Keratinocyte (primary cell): ENCODE measurements at regions not wholly inside any gene's neighbourhood (a gene's known extent, or its start where the extent isn't known, plus 50 kb on each side); places are given as distances from the start of the nearest gene placed in this dataset.

Source experiments
- DNase-seq: peaks from one replicate; pipeline ENCODE4 v3.0.0-alpha.2; 2011; ENCODE audit warnings: low read depth, missing footprints, low spot score
- FAIRE-seq: peaks from 2 replicates; lab custom pipeline; 2011; peaks lifted over from hg19 to GRCh38; lab: Jason Lieb, UNC
- H2AFZ ChIP-seq: 2 replicates; pipeline ENCODE4 v1.6.0; 2012; ENCODE audit warnings: low read length, control low read depth, inconsistent platforms; ENCODE audit not compliant: control insufficient read depth
- H3K27ac ChIP-seq: 2 replicates; pipeline ENCODE4 v1.5.1; 2011; ENCODE audit warnings: low read length; ENCODE audit not compliant: control insufficient read depth, insufficient read depth
- H3K27me3 ChIP-seq: 3 replicates; pipeline ENCODE4 v1.6.0; 2011; ENCODE audit warnings: low read length; ENCODE audit not compliant: control insufficient read depth, insufficient read depth; ENCODE audit errors: extremely low read depth
- H3K36me3 ChIP-seq, 2 experiments: 2 replicates in 1 of 2; 3 replicates in 1 of 2; pipeline ENCODE4 v1.5.1; 2011; ENCODE audit warnings: low read length in 2 of 2, mild to moderate bottlenecking in 1 of 2; ENCODE audit not compliant: control insufficient read depth in 2 of 2, insufficient read depth in 2 of 2; ENCODE audit errors: extremely low read depth in 1 of 2
- H3K4me1 ChIP-seq: 3 replicates; pipeline ENCODE4 v1.5.1; 2011; ENCODE audit warnings: low read length; ENCODE audit not compliant: control insufficient read depth, insufficient read depth; ENCODE audit errors: extremely low read depth
- H3K4me2 ChIP-seq: 3 replicates; pipeline ENCODE4 v1.6.0; 2011; ENCODE audit warnings: low read depth, low read length; ENCODE audit not compliant: control insufficient read depth, insufficient read depth; ENCODE audit errors: extremely low read depth
- H3K4me3 ChIP-seq, 3 experiments: fragments of 200-600 bp in 1 of 3; sonication (generic) in 1 of 3; 2 replicates in 2 of 3; 3 replicates in 1 of 3; pipeline ENCODE4 v1.5.1; 2011 to 2016; ENCODE audit warnings: low read length in 3 of 3, mild to moderate bottlenecking in 3 of 3, control low read depth in 2 of 3, inconsistent platforms in 1 of 3, low read depth in 1 of 3, mixed read lengths in 1 of 3, mixed run types in 1 of 3, moderate library complexity in 1 of 3; ENCODE audit not compliant: control insufficient read depth in 2 of 3, insufficient read depth in 2 of 3; ENCODE audit errors: extremely low read depth in 1 of 3
- H3K79me2 ChIP-seq: 2 replicates; pipeline ENCODE4 v1.6.0; 2012; ENCODE audit warnings: low read length; ENCODE audit not compliant: control insufficient read depth, insufficient read depth
- H3K9ac ChIP-seq: 3 replicates; pipeline ENCODE4 v1.6.0; 2011; ENCODE audit warnings: low read length; ENCODE audit not compliant: control insufficient read depth, insufficient read depth; ENCODE audit errors: extremely low read depth
- H3K9me1 ChIP-seq: 3 replicates; pipeline ENCODE4 v1.6.0; 2011; ENCODE audit warnings: low read length; ENCODE audit not compliant: control insufficient read depth, insufficient read depth; ENCODE audit errors: extremely low read depth
- H3K9me3 ChIP-seq: 2 replicates; pipeline ENCODE4 v1.5.1; 2012; ENCODE audit warnings: low read depth, low read length; ENCODE audit not compliant: control insufficient read depth
- H4K20me1 ChIP-seq: 3 replicates; pipeline ENCODE4 v1.6.0; 2011; ENCODE audit warnings: low read length; ENCODE audit not compliant: control insufficient read depth, insufficient read depth; ENCODE audit errors: extremely low read depth
- CTCF ChIP-seq, 3 experiments: IDR thresholded peaks in 1 of 3; conservative IDR thresholded peaks in 1 of 3; optimal IDR thresholded peaks in 1 of 3; 2 replicates in 2 of 3; 3 replicates in 1 of 3; pipeline versions ENCODE3 to v1.5.1; 2011; ENCODE audit warnings: low read length in 3 of 3, mild to moderate bottlenecking in 3 of 3, moderate library complexity in 2 of 3, control low read depth in 1 of 3, inconsistent platforms in 1 of 3; ENCODE audit not compliant: insufficient read depth in 2 of 3; ENCODE audit errors: extremely low read depth in 1 of 3
- EZH2 ChIP-seq: IDR thresholded peaks from one replicate; pipeline ENCODE4 v1.6.1; 2012; ENCODE audit warnings: inconsistent platforms, mild to moderate bottlenecking, low read length, moderate library complexity
- dilution Hi-C: fragments of 300-500 bp; cut with MboI; formaldehyde crosslinking; loops from one replicate; pipeline ENCODE4 v1.7.0; 2020; ENCODE audit warnings: low sequenced_read_pairs; ENCODE audit not compliant: extremely low pct_ligation_motif_present

GRCh38 chr9:86488794-86489193 is 134.6 kb upstream of the TUT7 start:
- Histone ChIP-seq H3K4me2 (no peak overlapping the region), H3K9ac (no peak overlapping the region), H3K4me3 (no peak overlapping the region), H3K27me3 (no peaks in the 10 kb centered on the region), H3K36me3 (no peaks in the 10 kb centered on the region), H4K20me1 (no peaks in the 10 kb centered on the region), H3K79me2 (no peaks in the 10 kb centered on the region), H3K9me1 (no peaks in the 10 kb centered on the region), H3K4me1 (peaks cover 4% of the 10 kb centered on the region), H2AFZ (no peak overlapping the region), H3K27ac (no peak overlapping the region), H3K9me3 (no peaks in the 10 kb centered on the region)
- DNase-seq (no peak), FAIRE-seq (no peak)
- no peak for TF ChIP-seq EZH2
- TF ChIP-seq CTCF (optimal IDR thresholded peaks at IDR 0.05 in 1 of 3, IDR thresholded peaks at IDR 0.05 in 1 of 3, conservative IDR thresholded peaks at IDR 0.05 in 1 of 3; ENCODE audit: extremely low read depth in 1 of 3, insufficient read depth in 2 of 3, low read length in 3 of 3) = no peak
- dilution Hi-C loops = no loop called here

- H2AFZ ChIP-seq = no peak overlapping the region
- TF ChIP-seq CTCF (optimal IDR thresholded peaks at IDR 0.05 in 1 of 3, IDR thresholded peaks at IDR 0.05 in 1 of 3, conservative IDR thresholded peaks at IDR 0.05 in 1 of 3; ENCODE audit: extremely low read depth in 1 of 3, insufficient read depth in 2 of 3, low read length in 3 of 3) = no peak
- TF ChIP-seq EZH2 = no peak
- no peaks in the 10 kb centered on the region for H4K20me1 ChIP-seq
- no peak overlapping the region for H3K4me2 ChIP-seq
- no peaks in the 10 kb centered on the region for H3K9me1 ChIP-seq
- dilution Hi-C loops = no loop called here
- no peaks in the 10 kb centered on the region for H3K27me3 ChIP-seq
- H3K9ac ChIP-seq = no peak overlapping the region
- no peak overlapping the region for H3K27ac ChIP-seq
- no peaks in the 10 kb centered on the region for H3K9me3 ChIP-seq
- H3K79me2 ChIP-seq = no peaks in the 10 kb centered on the region
- no peak for DNase-seq
- H3K36me3 ChIP-seq = no peaks in the 10 kb centered on the region
- no peak overlapping the region for H3K4me3 ChIP-seq
- FAIRE-seq = no peak
- peaks cover 4% of the 10 kb centered on the region for H3K4me1 ChIP-seq
These were observed 134.1 kb upstream of the TUT7 start for GRCh38 chr9:86488345-86488744.
